HepG2 (cell line): ENCODE measurements at regions not wholly inside any gene's neighbourhood (a gene's known extent, or its start where the extent isn't known, plus 50 kb on each side); places are given as distances from the start of the nearest gene placed in this dataset.

Experiments
- ATAC-seq: fragments of 200-7000 bp; cut with Tn5 transposase; 3 replicates; pipeline ENCODE4 v1.9.1; 2020; ENCODE audit warnings: mild to moderate bottlenecking, moderate library complexity
- BruUV-seq: library from RNA; stranded (reverse); fragments of 400-500 nt; replicated peaks from 2 replicates; lab custom pipeline; 2021; lab: Mats Ljungman, UMichigan
- CTCF ChIA-PET: fragments of 300-600 bp; formaldehyde crosslinking; extraction: SDS; loops from one replicate; lab custom pipeline; 2021; ENCODE audit warnings: low total read pairs, inconsistent platforms, low intra/inter-chr PET ratio; lab: Yijun Ruan, JAX
- POLR2A ChIA-PET: fragments of 350-600 bp; sonication (Branson Sonifier 250); formaldehyde crosslinking; loops from one replicate; lab custom pipeline; 2020; ENCODE audit warnings: antibody characterized with exemption, inconsistent platforms; lab: Yijun Ruan, JAX
- DNase-seq: peaks from one replicate; pipeline ENCODE4 v3.0.0-alpha.2; 2015; ENCODE audit warnings: low spot score
- FAIRE-seq: peaks from 3 replicates; lab custom pipeline; 2011; peaks lifted over from hg19 to GRCh38; lab: Jason Lieb, UNC
- H2AFZ ChIP-seq: one replicate; pipeline ENCODE4 v1.6.1; 2011; ENCODE audit warnings: low read length, inconsistent platforms
- H3K27ac ChIP-seq: fragments of 300-600 bp; 3 replicates; pipeline ENCODE4 v1.8.0; 2011; ENCODE audit warnings: mixed run types, mild to moderate bottlenecking, mixed read lengths, low read length, inconsistent platforms; ENCODE audit not compliant: insufficient read depth; ENCODE audit errors: extremely low read length
- H3K27me3 ChIP-seq, 2 experiments: fragments of 200-600 bp in 1 of 2; 2 replicates in 1 of 2; 3 replicates in 1 of 2; pipeline versions ENCODE4 v1.6.0 to v1.8.0; 2011; ENCODE audit warnings: low read length in 2 of 2, mild to moderate bottlenecking in 2 of 2, moderate library complexity in 2 of 2, inconsistent platforms in 1 of 2; ENCODE audit not compliant: insufficient read depth in 2 of 2, control insufficient read depth in 1 of 2
- H3K36me3 ChIP-seq, 2 experiments: fragments of 200-600 bp in 1 of 2; replicated peaks in 1 of 2; 2 replicates in 1 of 2; 3 replicates in 1 of 2; pipeline versions ENCODE4 v1.5.1 to v1.8.0; 2011; ENCODE audit warnings: low read length in 2 of 2, inconsistent platforms in 1 of 2; ENCODE audit not compliant: insufficient read depth in 2 of 2, control insufficient read depth in 1 of 2
- H3K4me1 ChIP-seq: 2 replicates; pipeline ENCODE4 v1.5.1; 2012; ENCODE audit warnings: low read length, inconsistent platforms; ENCODE audit not compliant: insufficient read depth
- H3K4me2 ChIP-seq: 2 replicates; pipeline ENCODE4 v1.6.0; 2011; ENCODE audit warnings: low read depth, low read length, inconsistent platforms
- H3K4me3 ChIP-seq, 3 experiments: fragments of 200-600 bp in 1 of 3; sonication (generic), shearing (Covaris generic) in 1 of 3; replicated peaks in 1 of 3; 2 replicates each; pipeline ENCODE4 v1.5.1; 2011 to 2016; ENCODE audit warnings: low read length in 3 of 3, inconsistent platforms in 2 of 3, low read depth in 2 of 3, mild to moderate bottlenecking in 2 of 3, control low read depth in 1 of 3, mixed read lengths in 1 of 3; ENCODE audit not compliant: insufficient read depth in 1 of 3
- H3K79me2 ChIP-seq: one replicate; pipeline ENCODE4 v1.6.1; 2011; ENCODE audit warnings: low read length, inconsistent platforms; ENCODE audit not compliant: insufficient read depth
- H3K9ac ChIP-seq: 2 replicates; pipeline ENCODE4 v1.6.0; 2011; ENCODE audit warnings: mild to moderate bottlenecking, low read depth, low read length, inconsistent platforms; ENCODE audit not compliant: insufficient read depth
- H3K9me3 ChIP-seq: 2 replicates; pipeline ENCODE4 v1.5.1; 2012; ENCODE audit warnings: mild to moderate bottlenecking, low read length
- H4K20me1 ChIP-seq: 2 replicates; pipeline ENCODE4 v1.6.0; 2011; ENCODE audit warnings: inconsistent platforms, mild to moderate bottlenecking, low read length, moderate library complexity; ENCODE audit not compliant: insufficient read depth
- BRD4 ChIP-seq: sonication (generic); formaldehyde crosslinking; IDR thresholded peaks from 2 replicates; pipeline ENCODE4 v1.4.0; 2020; ENCODE audit warnings: missing genetic modification reagents
- DDIT3 ChIP-seq: sonication (generic); formaldehyde crosslinking; IDR thresholded peaks from 2 replicates; pipeline ENCODE4 v1.4.0; 2020; ENCODE audit warnings: mild to moderate bottlenecking, missing genetic modification reagents
- ETV5 ChIP-seq: IDR thresholded peaks from 2 replicates; pipeline ENCODE4 v1.6.1; 2018; ENCODE audit warnings: missing biosample characterization, missing genetic modification reagents, inconsistent platforms, borderline replicate concordance
- HNRNPH1 ChIP-seq: fragments of 200-400 bp; formaldehyde crosslinking; optimal IDR thresholded peaks from 2 replicates; pipeline ENCODE3; 2017; ENCODE audit warnings: mild to moderate bottlenecking, low read depth, low read length
- KDM6A ChIP-seq: IDR thresholded peaks from 2 replicates; pipeline ENCODE4 v1.6.1; 2016; ENCODE audit warnings: low read depth
- LRRFIP1 ChIP-seq: sonication (generic); formaldehyde crosslinking; conservative IDR thresholded peaks from 2 replicates; pipeline ENCODE4 v1.4.0; 2020; ENCODE audit warnings: missing genetic modification reagents
- RFX5 ChIP-seq: IDR thresholded peaks from 2 replicates; pipeline ENCODE4 v1.6.1; 2011; ENCODE audit warnings: low read depth, low read length, improper control_type of control experiment
- SKI ChIP-seq: fragments of 450-650 bp; IDR thresholded peaks from one replicate; pipeline ENCODE4 v1.6.1; 2018; ENCODE audit warnings: mild to moderate bottlenecking; ENCODE audit not compliant: partially characterized antibody
- SMARCC2 ChIP-seq: fragments of 450-650 bp; IDR thresholded peaks from 2 replicates; pipeline ENCODE4 v1.6.1; 2017; ENCODE audit warnings: antibody characterized with exemption, mild to moderate bottlenecking
- ZNF275 ChIP-seq: sonication (generic); formaldehyde crosslinking; IDR thresholded peaks from 2 replicates; pipeline ENCODE4 v1.8.0; 2022; ENCODE audit warnings: missing genetic modification reagents, mild to moderate bottlenecking, inconsistent platforms, borderline replicate concordance
- ZNF382 ChIP-seq: sonication (generic); formaldehyde crosslinking; IDR thresholded peaks from 2 replicates; pipeline ENCODE4 v1.5.0; 2020; ENCODE audit warnings: missing genetic modification reagents, mild to moderate bottlenecking, borderline replicate concordance
- ZNF431 ChIP-seq: sonication (generic); formaldehyde crosslinking; IDR thresholded peaks from 2 replicates; pipeline ENCODE4 v1.9.0; 2022; ENCODE audit warnings: missing genetic modification reagents, low read depth, mild to moderate bottlenecking, borderline replicate concordance
- ZNF720 ChIP-seq: sonication (generic); formaldehyde crosslinking; IDR thresholded peaks from 2 replicates; pipeline ENCODE4 v1.4.0; 2020; ENCODE audit warnings: missing genetic modification reagents
- ZNF839 ChIP-seq: sonication (generic); formaldehyde crosslinking; IDR thresholded peaks from 2 replicates; pipeline ENCODE4 v1.4.0; 2020; ENCODE audit warnings: missing genetic modification reagents, mild to moderate bottlenecking, borderline replicate concordance
- ZSCAN29 ChIP-seq: sonication (generic); formaldehyde crosslinking; conservative IDR thresholded peaks from 2 replicates; pipeline ENCODE4 v1.4.0; 2020; ENCODE audit warnings: mild to moderate bottlenecking, missing genetic modification reagents
- WGBS: methylation state at CpG from one replicate; pipeline ENCODE4 v1.1.6; 2017; ENCODE audit warnings: low lambda C conversion rate; 5-methylcytosine and 5-hydroxymethylcytosine counted together
- in situ Hi-C: cut with HindIII; loops from 2 replicates; pipeline ENCODE4 v1.10.0; 2017; ENCODE audit warnings: low pct_unique_long_range_greater_than_20kb; ENCODE audit not compliant: extremely low pct_ligation_motif_present
- intact Hi-C: fragments of 100-400 bp; cut with micrococcal nuclease; formaldehyde crosslinking; loops from one replicate; pipeline ENCODE4 v1.10.0; 2022; ENCODE audit not compliant: unreplicated experiment

GRCh38 chr12:92331383-92331782 lies 185.7 kb upstream of the BTG1 start:
- no peak for TF ChIP-seq SMARCC2
- no peak for TF ChIP-seq SKI
- no peak for TF ChIP-seq LRRFIP1
- no peak for TF ChIP-seq KDM6A
- no peak for TF ChIP-seq BRD4
- no peak for TF ChIP-seq ZNF431 (CRISPR knock-in tag)
- no peak for TF ChIP-seq ETV5
- no peak for TF ChIP-seq ZNF720 (CRISPR knock-in tag)
- no peak for TF ChIP-seq DDIT3 (CRISPR knock-in tag)
- TF ChIP-seq ZNF839 (CRISPR knock-in tag) = no peak
- no peak for TF ChIP-seq HNRNPH1
- TF ChIP-seq RFX5 = no peak
- TF ChIP-seq ZNF382 = no peak
- TF ChIP-seq ZNF275 (CRISPR knock-in tag) = no peak
- TF ChIP-seq ZSCAN29 (CRISPR knock-in tag) = no peak
- CTCF ChIA-PET = no interaction called here
- H3K9me3 ChIP-seq = no peaks in the 10 kb centered on the region
- FAIRE-seq (no peak), DNase-seq (no peak), ATAC-seq (no peak)
- 22% methylated on average over 3 of the region's 3 CpGs for WGBS
- no peak overlapping the region for H3K9ac ChIP-seq
- no peaks in the 10 kb centered on the region; a peak in 1 of 5 replicates for H3K27me3 ChIP-seq
- H3K36me3 ChIP-seq = no peaks in the 10 kb centered on the region
- no peak overlapping the region for H2AFZ ChIP-seq
- intact Hi-C loops (no loop called here), in situ Hi-C loops (no loop called here)
- no TSS peak for BruUV-seq
- no peak overlapping the region for H3K4me2 ChIP-seq
- no peaks in the 10 kb centered on the region for H4K20me1 ChIP-seq
- no peaks in the 10 kb centered on the region for H3K4me1 ChIP-seq
- H3K79me2 ChIP-seq = no peaks in the 10 kb centered on the region
- POLR2A ChIA-PET = no interaction called here
- H3K4me3 ChIP-seq = no peak overlapping the region
- no peak overlapping the region for H3K27ac ChIP-seq
